Lower lobe of right lung (tissue), 2 donors: ENCODE measurements at regions not wholly inside any gene's neighbourhood (a gene's known extent, or its start where the extent isn't known, plus 50 kb on each side); places are given as distances from the start of the nearest gene placed in this dataset.
A peak's percentile ranks its signal among the peaks of the same experiment; 100 is the strongest.

Source experiments
- ATAC-seq, 2 donors: fragments of 200-7000 bp; cut with Tn5 transposase; one replicate each; pipeline ENCODE4 v1.9.1; 2020 to 2022; ENCODE audit warnings: mild to moderate bottlenecking in 2 of 2, moderate library complexity in 2 of 2
- DNase-seq: peaks from one replicate; pipeline ENCODE4 v3.0.0-alpha.2; 2020
- H3K27ac ChIP-seq: fragments of 200-600 bp; one replicate; pipeline ENCODE4 v1.8.0; 2022
- H3K27me3 ChIP-seq: fragments of 200-600 bp; one replicate; pipeline ENCODE4 v1.8.0; 2022; ENCODE audit warnings: low read depth
- H3K36me3 ChIP-seq: fragments of 200-600 bp; one replicate; pipeline ENCODE4 v1.8.0; 2022; ENCODE audit warnings: mild to moderate bottlenecking
- H3K4me1 ChIP-seq: fragments of 200-600 bp; one replicate; pipeline ENCODE4 v1.8.0; 2022
- H3K4me3 ChIP-seq: fragments of 200-600 bp; one replicate; pipeline ENCODE4 v1.8.0; 2022; ENCODE audit warnings: mild to moderate bottlenecking
- H3K9me3 ChIP-seq: fragments of 200-600 bp; one replicate; pipeline ENCODE4 v1.8.0; 2022
- intact Hi-C: fragments of 100-400 bp; cut with DNase I; formaldehyde crosslinking; loops from one replicate; pipeline ENCODE4 v1.11.0; 2022
- TF ChIP-seq, protein P1 (sequence below): fragments of 200-600 bp; IDR thresholded peaks from one replicate; pipeline ENCODE4 v1.8.0; 2022; ENCODE audit warnings: antibody characterized with exemption, mild to moderate bottlenecking
- donor health status: DM: no; HTN: yes; CAD: no; lungs with severe emphysema.

DNA sequence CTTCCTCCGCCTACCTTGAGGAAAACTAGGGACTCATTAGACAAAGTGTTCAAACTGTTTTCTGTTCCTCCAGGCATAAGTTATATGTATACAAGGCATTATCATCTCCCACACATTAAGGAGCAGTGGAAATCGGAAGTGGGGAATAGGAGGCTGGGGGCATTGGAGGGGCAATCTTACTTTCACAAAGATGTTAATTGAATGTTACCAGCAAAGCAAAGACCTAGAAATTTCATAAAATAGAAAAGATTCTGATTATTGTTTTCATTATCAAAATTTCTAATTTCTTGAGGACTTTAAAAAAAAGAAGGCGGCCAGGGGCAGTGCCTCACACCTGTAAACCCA, 501.7 kb upstream of the JARID2 start:
- peaks cover 9% of the 10 kb centered on the region for H3K4me1 ChIP-seq
- H3K36me3 ChIP-seq: no peaks in the 10 kb centered on the region
- TF ChIP-seq, protein P1, sequence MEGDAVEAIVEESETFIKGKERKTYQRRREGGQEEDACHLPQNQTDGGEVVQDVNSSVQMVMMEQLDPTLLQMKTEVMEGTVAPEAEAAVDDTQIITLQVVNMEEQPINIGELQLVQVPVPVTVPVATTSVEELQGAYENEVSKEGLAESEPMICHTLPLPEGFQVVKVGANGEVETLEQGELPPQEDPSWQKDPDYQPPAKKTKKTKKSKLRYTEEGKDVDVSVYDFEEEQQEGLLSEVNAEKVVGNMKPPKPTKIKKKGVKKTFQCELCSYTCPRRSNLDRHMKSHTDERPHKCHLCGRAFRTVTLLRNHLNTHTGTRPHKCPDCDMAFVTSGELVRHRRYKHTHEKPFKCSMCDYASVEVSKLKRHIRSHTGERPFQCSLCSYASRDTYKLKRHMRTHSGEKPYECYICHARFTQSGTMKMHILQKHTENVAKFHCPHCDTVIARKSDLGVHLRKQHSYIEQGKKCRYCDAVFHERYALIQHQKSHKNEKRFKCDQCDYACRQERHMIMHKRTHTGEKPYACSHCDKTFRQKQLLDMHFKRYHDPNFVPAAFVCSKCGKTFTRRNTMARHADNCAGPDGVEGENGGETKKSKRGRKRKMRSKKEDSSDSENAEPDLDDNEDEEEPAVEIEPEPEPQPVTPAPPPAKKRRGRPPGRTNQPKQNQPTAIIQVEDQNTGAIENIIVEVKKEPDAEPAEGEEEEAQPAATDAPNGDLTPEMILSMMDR: no peak
- ATAC-seq: no peak
- intact Hi-C loops: no loop called here
- H3K27me3 ChIP-seq: no peaks in the 10 kb centered on the region
- H3K4me3 ChIP-seq: no peak overlapping the region
- no peaks in the 10 kb centered on the region for H3K9me3 ChIP-seq
- no peak for DNase-seq
- peak overlapping the region; percentile 53 for H3K27ac ChIP-seq

DNA sequence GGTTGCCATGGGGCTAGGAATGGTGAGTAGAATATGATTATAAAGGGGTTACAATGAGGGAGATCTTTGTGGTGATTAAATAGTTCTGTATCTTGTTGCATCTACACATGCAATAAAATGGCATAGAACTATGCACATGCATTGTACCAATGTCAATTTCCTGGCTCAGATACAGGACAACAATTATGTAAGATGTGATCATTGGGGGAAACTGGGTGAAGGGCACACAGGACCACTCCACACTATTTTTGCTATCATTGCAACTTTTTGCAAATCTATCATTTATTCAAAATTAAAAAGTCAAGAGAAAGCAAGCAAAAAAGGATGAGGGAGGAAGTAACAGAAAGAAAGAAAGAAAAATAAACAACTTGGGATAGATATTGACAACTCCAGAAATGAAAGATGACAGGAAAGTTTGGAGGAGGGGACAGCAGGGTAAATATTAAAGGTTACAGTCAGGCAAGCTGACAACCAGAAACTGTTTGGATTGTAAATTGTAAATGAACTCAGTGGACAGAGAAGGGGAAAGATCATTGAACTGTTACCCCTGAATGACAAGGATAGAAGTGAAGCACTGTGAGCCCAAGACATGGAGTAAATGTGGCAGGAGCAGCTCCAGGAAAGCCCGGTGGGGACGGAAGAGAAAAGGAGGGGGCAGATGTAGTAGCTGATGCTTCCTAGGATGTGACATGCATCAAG, 499.6 kb upstream of the JARID2 start:
- Histone ChIP-seq H3K9me3 (no peaks in the 10 kb centered on the region), H3K27me3 (no peaks in the 10 kb centered on the region), H3K4me1 (peaks cover 9% of the 10 kb centered on the region), H3K4me3 (no peak overlapping the region), H3K27ac (no peak overlapping the region), H3K36me3 (no peaks in the 10 kb centered on the region)
- DNase-seq: no peak
- TF ChIP-seq, protein P1: no peak
- intact Hi-C loops: no loop called here
- ATAC-seq: no peak

DNA sequence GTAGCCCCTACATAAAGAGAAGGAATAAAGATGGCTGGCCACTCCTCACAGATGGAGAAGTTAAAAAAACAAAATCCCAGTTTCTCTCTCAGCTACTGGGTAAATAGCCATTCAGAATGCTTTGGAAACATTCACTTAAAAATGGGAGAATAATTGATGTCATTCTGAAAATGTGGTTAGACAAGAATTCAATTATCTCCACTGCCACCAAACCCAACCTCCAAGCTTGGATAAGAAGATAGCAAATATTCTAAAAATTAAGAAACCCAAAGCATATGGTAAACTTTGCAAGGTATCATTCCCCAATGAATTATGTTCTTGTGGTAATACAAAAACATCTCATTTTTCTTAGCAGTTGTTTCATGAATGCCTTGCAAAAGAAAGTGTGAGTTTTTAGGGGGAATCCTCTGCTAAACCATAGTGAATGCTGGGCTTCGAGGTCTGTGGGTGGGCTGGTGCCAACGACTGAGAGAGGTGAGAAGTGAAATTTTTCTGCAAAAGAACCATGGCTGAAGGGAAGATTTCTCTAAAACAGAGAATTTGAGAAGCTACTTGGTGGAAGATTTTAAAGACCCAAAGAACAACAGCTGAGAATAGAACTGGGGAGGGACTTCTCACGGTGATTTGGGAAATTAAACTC, 497.9 kb upstream of the JARID2 start:
- no peak for DNase-seq
- no peaks in the 10 kb centered on the region for H3K36me3 ChIP-seq
- intact Hi-C loops: no loop called here
- H3K4me1 ChIP-seq: peaks cover 8% of the 10 kb centered on the region
- no peak for ATAC-seq
- H3K9me3 ChIP-seq: no peaks in the 10 kb centered on the region
- no peak overlapping the region for H3K27ac ChIP-seq
- H3K27me3 ChIP-seq: no peaks in the 10 kb centered on the region
- no peak overlapping the region for H3K4me3 ChIP-seq
- TF ChIP-seq, protein P1: no peak

- DNase-seq (no peak), ATAC-seq (no peak)
- Histone ChIP-seq H3K27me3 (no peaks in the 10 kb centered on the region), H3K27ac (no peak overlapping the region), H3K9me3 (no peaks in the 10 kb centered on the region), H3K36me3 (no peaks in the 10 kb centered on the region), H3K4me1 (peaks cover 1% of the 10 kb centered on the region), H3K4me3 (no peak overlapping the region)
- intact Hi-C loops: no loop called here
- TF ChIP-seq, protein P1: no peak
Measured at GRCh38 chr6:14748679-14749078, 497.2 kb upstream of the JARID2 start.

DNA sequence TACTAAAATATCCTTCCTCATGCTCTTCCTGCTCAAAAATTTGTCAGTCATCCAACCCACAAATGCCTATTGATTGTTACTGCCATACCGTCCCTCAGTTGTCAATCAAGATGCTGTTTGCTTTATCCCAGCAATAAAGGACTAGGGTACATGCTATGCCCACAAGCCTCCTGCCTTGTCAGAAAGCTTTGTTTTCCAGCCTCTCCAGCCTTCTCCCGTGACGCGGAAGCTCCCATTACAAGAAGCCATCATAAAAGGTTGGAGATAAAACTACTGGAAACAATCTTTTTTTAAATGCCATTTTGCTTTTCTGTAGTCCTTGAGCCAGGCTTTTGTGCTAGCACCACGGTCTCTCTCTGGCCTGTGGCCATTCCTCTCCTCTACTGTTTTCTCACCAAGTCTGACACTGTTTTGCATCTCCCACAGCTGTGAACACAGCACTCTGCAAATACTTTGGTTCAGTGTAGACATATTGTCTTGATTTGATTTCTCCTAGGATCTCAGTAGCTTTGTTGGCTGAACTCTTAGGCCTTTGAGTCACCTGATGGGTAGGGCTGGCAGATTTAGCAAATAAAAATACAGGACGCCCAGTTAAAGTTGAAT, 495.7 kb upstream of the JARID2 start:
- H3K27me3 ChIP-seq: no peaks in the 10 kb centered on the region
- no peak overlapping the region for H3K4me3 ChIP-seq
- intact Hi-C loops: no loop called here
- TF ChIP-seq, protein P1: no peak
- DNase-seq: no peak
- H3K27ac ChIP-seq: no peak overlapping the region
- no peaks in the 10 kb centered on the region for H3K36me3 ChIP-seq
- H3K9me3 ChIP-seq: no peaks in the 10 kb centered on the region
- ATAC-seq: no peak
- no peaks in the 10 kb centered on the region for H3K4me1 ChIP-seq
